GM18511 (cell line): ENCODE measurements at regions not wholly inside any gene's neighbourhood (a gene's known extent, or its start where the extent isn't known, plus 50 kb on each side); places are given as distances from the start of the nearest gene placed in this dataset.
A peak's percentile ranks its signal among the peaks of the same experiment; 100 is the strongest.
"Not testable (repeated sequence)": the region's sequence is repeated elsewhere in the genome, so short reads cannot be mapped to it uniquely, and the experiment has no call there.

Experiments used
- ATAC-seq: cut with Tn5 transposase; IDR thresholded peaks from one replicate; pipeline ENCODE4 v1.9.1; 2021; ENCODE audit warnings: mild to moderate bottlenecking, moderate library complexity; ENCODE audit not compliant: unreplicated experiment

GRCh38 chr7:104264285-104264684 lies 56.5 kb upstream of the ORC5 start:
- ATAC-seq, result no peak

DNA sequence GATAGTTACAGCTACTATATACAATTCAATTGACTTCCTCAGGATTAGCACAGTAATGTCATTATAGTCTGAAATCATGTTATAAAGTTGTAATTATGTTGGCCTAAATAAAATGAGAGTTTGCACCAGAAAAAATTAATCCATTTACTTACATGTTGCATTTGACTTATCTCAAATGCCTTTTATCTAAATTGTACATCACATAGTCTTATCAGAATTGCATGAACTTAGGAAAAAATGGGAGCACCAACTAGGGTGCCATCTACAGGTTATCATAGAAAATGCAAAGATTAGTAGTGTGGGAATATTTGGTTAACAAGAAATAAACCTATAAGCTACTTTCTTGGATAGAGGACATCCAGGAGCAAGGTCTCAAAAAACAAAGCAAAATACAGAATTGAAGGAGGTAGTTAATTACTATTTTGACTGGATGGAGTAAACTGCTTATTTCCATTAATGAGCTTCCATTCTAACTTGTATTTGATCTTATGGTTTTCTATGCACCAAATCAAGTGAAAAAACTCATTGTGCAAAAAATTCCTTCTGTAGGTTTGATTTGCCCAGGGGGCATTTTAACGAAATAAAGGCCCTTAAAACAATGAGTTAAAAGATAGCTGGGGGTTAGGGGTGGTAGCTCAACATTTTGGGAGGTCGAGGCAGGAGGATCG lies 60.0 kb upstream of the ORC5 start:
- ATAC-seq, result no peak

- ATAC-seq, result no peak
These were observed 56.5 kb upstream of the LHFPL3 start for GRCh38 chr7:104271948-104272347.

- ATAC-seq, result peak; percentile 63
These were observed 55.5 kb upstream of the LHFPL3 start for GRCh38 chr7:104272767-104273384.

DNA sequence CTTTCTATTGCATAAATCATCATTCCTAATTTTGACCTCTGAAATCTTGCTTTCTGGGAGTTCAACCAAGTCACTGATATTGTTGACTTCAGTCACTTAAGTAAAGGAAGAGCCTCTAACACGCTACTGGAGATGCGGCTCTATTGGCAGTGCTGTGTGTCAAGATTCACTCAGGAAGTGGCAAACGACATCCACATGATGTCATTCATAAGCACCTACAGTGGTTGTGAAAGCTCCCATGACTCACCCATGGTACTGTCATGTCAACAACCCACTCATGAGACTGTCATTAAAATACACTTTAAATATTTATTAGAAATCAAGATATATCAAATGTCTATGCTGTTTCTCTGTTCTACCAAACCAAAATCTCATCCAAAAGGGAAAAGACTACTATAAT lies 52.5 kb upstream of the LHFPL3 start:
- ATAC-seq, result no peak

DNA sequence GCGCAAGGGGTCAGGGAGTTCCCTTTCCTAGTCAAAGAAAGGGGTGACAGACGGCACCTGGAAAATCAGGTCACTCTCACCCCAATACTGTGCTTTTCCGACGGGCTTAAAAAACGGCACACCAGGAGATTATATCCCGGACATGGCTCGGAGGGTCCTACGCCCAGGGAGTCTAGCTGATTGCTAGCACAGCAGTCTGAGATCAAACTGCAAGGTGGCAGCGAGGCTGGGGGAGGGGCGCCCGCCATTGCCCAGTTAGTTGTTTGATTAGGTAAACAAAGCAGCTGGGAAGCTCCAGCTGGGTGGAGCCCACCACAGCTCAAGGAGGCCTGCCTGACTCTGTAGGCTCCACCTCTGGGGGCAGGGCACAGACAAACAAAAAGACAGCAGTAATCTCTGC lies 51.7 kb upstream of the LHFPL3 start:
- ATAC-seq, result not testable (repeated sequence)
